OCI-LY1 (cell line): ENCODE measurements at regions not wholly inside any gene's neighbourhood (a gene's known extent, or its start where the extent isn't known, plus 50 kb on each side); places are given as distances from the start of the nearest gene placed in this dataset.

Experiments
- CTCF ChIP-seq: fragments of 200-600 bp; sonication (generic), shearing (Covaris generic); IDR thresholded peaks from 2 replicates; pipeline ENCODE4 v1.5.1; 2017; ENCODE audit warnings: mild to moderate bottlenecking, antibody characterized with exemption, low read length, moderate library complexity, mixed read lengths
- EZH2 ChIP-seq: fragments of 200-600 bp; sonication (generic), shearing (Covaris generic); IDR thresholded peaks from 2 replicates; pipeline ENCODE4 v1.8.0; 2017; ENCODE audit warnings: borderline replicate concordance, mixed run types, mild to moderate bottlenecking, antibody characterized with exemption, low read length, moderate library complexity, mixed read lengths

DNA sequence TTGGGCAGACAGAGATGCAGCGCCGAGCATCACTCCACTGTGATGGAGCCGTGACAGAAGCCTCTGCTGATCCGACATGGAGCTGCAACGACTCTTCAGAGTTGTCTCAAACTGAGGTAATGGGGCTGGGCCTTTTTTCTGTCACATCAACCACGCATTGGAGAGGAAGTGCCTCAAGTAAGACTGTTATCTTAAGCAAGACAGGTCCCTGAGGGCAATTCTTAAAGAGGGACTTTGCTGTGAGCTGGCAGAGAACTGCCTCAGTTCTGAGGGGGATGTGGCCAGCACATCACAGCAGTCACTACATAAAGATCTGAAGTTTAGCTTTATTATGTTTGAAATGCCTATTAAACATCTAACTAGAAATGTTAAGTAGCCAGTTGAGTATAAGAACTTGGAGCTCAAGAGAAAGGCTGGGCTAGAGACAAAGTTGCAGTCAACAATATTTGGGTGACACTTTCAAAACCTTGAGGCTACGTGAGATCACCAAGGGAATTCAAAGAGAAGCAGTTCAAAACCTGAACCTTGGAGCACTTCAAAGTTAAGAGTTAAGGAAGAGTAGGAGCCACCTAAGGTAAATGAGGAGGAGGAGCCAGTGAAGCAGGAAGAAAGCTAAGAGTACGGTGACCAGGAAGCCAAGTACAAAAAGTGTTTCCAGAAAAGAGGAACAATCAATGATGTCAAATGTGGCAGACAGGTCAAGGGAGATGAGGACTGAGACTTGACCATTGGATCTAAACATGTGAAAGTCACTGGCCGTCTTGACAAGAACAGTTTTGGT, 54.2 kb upstream of the BCL9 start:
- TF ChIP-seq CTCF (no peak), EZH2 (no peak)
